HG03135 (cell line): ENCODE measurements at regions not wholly inside any gene's neighbourhood (a gene's known extent, or its start where the extent isn't known, plus 50 kb on each side); places are given as distances from the start of the nearest gene placed in this dataset.

Experiments
- ATAC-seq: cut with Tn5 transposase; IDR thresholded peaks from one replicate; pipeline ENCODE4 v1.9.1; 2021; ENCODE audit warnings: mild to moderate bottlenecking, moderate library complexity; ENCODE audit not compliant: unreplicated experiment

DNA sequence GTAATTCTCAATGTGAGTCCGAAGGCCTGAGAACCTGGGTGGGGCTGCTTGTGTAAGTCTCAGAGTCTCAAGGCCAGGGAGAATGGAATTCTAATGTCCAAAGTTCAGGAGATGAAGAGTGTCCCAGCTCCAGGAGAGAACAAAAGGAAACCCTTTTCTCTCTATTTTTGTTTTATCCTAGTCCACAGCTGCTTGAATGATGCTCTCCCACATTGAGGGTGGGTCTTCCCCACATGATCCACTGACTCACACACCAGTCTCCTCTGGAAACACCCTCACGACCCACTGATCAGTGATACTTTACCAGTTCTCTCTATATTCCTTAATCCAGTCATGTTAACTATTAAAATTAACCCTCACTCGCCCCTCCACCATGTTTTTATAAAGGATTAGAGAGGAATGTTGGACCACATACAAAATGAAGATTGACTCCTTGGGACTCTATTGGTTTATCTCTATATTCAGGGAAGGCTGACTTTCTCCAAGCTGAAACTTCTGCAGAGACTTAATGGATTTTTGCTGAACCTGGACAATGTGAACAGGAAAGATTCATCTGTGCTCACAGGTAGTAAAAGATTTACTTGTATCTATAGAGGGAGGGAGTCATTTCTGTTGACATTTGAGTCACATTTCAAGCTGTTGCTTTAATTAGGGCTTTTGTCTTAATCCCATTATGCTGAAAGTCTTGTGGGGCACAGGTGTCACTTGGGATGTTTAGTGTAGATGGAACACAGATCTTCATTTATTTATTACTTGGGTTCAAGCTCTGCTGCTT, 1061.0 kb upstream of the TMEM132C start:
- no peak for ATAC-seq

DNA sequence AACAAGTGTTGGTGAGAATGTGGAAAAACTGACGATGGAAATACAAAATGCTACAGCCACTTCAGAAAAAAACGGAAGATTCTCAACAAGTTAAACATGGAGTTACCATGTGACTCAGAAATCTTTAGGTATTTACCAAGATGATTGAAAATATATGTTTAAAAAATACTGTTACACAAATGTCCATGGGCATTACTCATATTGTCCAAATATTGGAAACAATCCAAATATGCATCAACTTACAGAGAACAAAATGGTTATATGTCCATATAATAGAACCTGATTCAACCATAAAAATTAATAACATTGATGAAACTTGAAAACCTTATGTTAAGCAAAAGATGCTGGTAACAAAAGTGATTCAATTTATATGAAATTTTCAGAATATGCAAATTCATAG, 1057.7 kb upstream of the TMEM132C start:
- no peak for ATAC-seq

DNA sequence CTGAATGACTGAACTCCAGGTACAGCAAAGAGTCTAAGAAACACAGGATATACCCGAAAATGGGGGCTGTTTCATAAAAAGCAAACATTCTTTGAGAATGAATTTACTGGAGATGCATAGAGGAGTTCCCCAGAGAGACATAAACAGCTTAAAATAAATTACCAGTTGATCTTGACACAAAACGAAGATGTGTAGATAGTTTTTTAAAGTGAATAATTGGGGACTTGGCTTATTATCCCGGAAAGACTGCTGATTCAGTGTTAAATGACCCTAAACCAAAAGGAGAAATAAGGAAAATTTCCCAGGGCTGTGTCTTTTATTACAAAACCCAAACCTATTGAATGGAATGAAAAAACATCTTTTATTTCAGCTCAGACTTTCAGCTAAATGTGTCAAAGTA, 1052.8 kb upstream of the TMEM132C start:
- no peak for ATAC-seq

DNA sequence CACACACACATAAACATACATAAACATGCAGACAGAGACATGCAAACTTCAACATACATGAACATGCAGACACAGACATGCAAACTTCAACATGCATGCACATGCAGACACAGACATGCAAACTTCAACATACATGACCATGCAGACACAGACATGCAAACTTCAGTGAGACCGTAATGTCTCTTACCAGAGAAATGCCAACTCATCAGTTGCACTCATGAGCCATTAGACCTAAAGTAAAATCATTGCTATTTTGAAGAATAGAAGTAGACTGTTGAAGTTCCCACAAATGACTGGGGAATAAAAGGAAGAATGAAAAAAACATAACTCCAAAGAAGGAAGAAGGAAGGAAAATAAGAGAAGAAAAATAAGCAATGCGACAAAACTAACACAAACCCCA, 1044.0 kb upstream of the TMEM132C start:
- ATAC-seq: no peak

DNA sequence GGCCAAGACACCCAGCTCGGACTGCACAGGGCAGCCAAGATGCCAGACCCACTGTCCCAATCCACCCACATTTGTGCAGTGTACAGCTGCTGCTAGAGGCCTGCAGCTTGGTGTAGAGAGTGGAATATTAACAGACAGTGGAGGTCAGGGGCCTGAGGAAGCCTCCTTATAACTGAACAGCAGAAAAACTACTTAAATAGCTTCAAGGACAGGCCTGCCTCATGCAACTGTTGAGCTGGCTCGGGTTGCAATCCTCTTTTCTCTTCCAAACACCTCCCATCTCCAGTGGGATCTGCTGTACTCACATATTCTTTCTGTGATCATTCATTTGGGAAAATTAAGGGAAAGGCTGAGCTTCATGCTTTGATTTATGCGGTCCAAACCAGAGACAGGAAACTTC, 1043.2 kb upstream of the TMEM132C start:
- no peak for ATAC-seq

DNA sequence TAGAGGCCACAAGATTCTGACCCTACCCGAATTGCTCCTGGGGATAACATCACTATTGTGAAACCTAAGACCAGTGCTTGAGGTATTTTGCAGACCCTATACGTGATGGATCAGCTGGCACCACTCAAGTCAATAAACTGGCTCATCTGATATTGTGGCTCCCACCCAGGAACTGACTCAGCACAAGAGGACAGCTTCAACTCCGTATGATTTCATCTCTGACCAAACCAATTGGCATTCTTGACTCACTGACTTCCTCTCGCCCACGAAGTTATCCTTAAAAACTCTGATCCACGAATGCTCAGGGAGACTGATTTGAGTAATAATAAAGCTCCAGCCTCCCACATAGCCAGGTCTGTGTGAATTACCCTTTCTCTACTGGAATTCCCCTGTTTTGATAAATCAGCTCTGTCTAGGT, 1036.1 kb upstream of the TMEM132C start:
- ATAC-seq: no peak

DNA sequence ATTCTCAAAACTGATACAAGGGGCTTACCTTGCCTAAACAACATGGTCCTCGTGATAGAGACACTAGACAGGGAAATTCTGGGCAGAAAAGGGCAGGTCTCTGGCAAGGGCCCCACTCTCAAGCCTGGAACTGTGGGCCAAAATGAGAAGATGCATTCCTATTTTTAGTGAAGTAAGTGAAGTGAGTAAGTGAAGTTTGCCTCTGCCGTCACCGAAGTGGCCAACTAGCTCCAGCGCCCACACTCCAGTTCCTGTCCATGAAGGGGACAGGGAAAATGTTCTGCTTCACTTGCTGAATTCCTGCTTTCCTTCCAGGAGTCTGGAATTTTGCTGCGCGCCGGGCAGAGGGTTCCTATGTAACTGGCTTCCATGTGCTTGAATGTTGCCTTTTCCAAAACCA, 1035.6 kb upstream of the TMEM132C start:
- no peak for ATAC-seq

DNA sequence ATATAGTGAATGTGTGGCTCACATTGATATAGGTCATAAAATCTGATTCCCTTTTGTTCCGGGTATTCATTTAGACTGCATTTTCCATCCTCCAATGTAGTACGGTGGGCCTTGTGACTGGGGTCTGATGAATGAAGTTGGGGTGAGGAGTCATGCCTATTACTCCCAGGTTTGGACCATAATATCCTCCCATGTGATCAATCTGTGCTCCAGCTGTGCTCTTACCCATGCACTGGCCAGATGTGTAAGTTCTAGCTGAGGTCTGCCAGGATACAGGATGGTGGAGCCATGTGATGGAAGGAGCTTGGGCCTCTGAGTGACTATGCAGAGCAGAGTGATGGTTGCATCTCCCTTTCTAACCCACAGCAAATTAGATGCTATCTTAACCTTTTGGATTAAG, 1034.0 kb upstream of the TMEM132C start:
- no peak for ATAC-seq

DNA sequence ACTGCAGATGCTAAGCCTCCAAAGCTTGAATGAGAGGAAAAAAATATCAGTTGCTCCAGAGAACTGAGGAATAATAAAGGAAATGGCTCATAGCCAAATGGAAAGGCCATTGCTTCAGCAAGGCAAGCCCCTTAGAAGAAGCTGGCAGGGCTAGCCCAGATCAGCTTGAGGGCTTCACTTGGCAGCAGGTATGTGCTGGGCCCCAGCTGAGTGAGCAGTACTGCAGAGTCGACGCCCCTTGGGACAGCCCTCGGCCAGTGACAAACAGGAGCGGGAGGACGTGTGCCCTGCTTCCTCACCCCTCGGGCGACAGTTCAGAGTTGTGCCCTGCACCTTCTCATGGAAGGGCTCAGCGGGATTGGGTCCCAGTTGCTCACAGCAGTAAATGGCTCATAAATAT, 1031.2 kb upstream of the TMEM132C start:
- no peak for ATAC-seq

DNA sequence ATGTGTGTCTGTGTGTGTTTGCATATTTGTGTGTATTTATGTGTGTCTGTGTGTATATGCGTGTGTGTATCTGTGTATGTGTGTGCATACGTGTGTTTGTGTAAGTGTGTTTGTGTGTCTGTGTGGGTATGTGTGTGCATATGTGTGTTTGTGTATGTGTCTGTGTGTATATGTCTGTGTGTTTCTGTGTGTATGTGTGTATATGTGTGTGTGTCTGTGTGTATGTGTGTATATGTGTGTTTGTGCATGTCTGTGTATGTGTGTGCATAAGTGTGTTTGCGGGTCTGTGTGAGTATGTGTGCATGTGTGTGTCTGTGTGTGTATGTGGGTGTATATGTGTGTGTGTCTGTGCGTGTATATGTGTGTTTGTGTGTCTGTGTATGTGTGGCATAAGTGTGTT, 1030.5 kb upstream of the TMEM132C start:
- ATAC-seq: no peak

DNA sequence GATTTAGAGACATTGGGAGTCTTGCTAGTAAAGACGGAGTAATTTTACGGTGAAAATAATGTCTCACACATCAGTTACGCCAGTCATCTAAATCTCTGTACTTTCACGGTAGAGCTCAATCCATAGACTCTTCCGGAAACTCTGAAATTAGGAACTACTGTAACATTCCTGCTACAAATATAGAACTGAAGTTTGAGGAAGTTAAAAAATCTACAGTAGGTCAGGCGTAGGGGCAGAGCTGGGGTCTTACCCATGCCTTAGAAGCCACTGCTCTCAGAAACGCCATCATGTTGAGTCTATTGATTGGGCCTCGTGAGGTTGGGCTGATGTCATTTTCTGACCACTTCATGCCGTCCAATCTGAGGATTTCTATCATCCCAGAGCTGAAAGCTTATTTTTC, 1029.8 kb upstream of the TMEM132C start:
- ATAC-seq: no peak

DNA sequence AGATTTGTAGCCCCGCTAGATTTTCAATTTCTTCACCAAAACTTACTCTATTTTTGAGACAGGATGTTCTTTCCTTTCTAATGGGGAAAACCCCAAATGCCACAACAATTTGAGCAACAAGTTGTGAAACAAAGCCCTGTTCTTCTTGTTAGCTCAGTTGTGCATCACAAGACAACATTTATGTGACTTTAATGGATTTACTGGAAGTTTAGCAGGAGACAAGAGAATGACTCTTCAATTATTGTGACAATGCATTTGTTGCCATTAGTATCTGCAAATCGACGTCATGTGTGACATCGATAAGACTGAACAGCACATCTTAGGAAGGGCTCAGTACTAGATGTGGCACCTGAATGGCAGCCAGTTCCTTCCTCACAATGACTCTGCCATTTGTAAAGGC, 1028.9 kb upstream of the TMEM132C start:
- ATAC-seq: no peak

DNA sequence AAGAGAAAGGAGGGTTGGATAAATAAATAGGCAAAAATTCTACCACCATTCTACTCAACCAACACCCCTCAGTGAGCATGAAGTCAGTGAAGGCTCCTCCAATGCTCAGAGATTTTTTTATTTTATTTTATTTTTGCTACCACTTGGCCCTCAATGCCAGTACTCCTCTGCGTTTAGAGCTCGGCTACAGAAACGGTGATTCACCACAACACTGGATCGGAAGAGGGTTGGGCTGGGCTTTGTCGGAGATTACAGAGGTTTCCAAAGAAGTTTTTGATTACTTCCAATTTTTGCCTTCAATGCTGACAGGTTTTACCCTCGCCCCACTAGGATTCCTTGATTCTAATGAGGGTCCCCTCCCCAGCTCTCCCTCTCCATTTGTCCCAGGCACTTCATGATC, 1027.2 kb upstream of the TMEM132C start:
- no peak for ATAC-seq

DNA sequence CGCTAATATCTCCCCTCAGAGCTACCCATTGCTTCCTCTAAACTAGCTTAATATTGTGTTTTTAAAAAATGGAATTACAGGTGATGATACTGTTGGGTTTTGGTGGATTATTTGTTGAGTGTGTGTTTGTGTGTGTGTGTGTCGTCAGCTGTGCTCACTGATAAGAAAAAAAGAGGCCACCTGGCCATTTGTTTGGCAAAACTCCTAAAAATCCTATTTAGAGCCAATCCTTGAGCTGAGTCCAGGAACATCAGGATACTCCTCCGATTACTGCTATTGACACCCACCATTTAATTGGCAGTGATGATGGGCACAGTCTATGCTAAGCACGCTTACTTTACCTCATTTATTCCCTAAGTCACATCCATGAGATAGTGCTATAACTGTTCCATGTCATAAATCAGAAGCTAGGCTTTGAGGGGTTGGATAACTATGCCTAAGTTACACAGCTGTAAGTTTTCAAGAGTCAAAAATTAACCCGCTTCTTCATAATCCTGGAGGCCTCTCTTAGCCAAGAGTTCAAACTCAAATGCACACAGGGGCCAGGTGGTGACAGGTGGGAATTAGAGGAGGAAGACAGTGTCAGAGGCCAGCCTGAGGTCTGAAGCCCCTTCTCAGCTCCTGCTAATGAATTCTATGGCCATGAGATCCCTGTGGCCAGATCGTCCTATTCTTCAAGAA, 1026.6 kb upstream of the TMEM132C start:
- ATAC-seq: no peak

DNA sequence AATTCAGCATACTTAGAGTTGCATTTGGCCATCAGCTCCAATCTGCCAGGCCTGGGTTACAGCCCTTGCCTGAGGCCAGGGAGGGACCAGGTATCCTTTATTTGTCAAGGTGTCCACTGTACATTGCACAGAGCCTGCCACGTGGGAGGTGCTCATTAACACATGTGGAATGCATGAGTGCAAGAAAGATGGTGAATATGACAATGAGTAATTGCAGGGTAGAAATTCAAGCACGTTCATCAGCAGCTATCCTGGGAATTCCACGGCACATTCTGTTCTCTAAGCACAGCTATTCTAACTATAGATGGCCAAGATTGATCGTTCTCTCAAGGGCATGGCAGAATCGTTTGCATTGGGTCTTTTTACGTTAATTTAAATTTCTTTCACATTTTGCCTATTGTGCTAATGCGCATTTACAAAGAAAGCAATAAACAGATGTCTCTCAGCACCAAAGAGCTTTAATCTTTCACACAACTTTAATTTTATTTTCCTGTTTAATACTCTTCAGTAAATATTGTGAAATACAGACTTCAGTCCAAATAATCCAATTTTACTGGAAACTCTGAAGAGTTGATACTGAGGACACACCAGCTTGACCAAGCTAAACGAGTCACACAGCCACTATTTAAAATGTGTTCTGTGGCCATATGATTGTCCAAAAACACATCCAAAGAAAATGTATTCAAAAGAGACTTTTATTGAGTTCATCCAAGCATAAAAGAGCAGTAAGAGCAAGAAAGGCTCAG, 1025.7 kb upstream of the TMEM132C start:
- no peak for ATAC-seq

DNA sequence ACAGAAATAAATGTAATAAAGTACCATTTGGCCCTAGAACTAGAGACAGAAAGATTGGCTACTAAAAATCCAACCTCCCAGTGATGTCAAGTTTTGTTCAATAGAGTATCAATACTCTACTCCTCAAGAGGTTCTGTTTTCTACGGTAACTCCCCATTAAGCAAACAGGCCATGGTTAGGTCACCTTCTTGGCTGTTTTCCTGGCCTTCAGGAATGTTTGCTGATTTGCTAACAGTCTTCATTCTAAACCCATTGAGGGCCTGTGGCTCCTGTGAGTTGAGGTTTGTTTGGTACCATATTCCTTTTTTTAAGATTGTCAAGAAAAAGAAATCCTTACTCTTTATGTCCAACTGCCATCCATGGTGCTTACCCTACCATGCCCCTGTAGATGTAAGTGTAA, 1022.0 kb upstream of the TMEM132C start:
- no peak for ATAC-seq

DNA sequence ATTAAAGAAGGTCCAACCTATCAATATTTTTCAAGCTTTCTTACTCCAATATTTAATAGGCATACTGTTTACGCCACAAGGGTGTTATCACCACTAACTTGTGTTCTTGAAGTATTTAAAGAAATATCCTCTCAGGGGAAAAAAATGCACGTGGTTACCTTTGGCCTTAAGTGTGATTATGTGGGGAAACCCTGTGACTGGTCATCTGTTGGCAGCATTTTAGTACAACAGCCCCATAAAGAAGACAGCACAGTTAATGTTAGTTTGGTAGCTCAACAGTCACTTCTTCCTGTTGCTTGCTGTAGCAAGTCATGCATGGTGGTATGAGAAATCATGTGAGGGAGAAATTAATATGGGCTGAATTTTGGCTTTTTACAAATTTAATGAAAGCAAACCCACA, 1021.5 kb upstream of the TMEM132C start:
- no peak for ATAC-seq

DNA sequence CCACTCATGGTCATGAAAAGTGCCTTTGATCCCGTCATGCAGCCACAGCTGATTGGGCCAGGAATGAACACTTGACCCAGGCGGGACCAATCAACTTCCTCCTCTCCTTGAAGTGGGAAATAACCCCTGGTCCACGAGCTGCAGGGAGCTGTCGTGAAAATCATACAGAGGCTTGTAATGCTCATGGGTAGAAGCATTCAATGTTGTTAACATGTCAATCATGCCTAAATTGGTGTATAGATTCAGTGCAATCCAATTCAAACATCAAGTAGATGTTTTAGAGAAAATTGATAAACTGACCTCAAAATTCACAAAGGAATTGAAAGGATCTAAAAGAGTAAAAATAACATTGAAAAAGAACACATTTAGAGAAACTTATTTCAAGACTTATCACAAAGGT, 1019.0 kb upstream of the TMEM132C start:
- ATAC-seq: no peak

DNA sequence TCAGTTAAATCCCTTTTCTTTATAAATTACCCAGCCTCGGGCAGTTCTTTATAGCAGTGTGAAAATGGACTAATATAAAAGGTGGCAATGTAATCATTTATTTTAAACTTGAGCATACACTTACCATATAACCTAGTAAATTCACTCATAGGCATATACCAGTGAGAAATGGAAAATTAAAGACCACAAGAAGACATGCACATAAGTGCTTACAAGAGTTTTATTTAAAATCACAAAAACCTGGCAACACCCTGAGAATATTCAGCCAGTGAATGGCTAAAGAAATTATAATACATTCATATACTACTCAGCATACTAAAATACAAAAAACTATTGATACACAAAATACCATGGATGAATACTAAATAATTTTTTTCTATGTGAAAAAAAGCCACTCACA, 1017.5 kb upstream of the TMEM132C start:
- ATAC-seq: no peak

DNA sequence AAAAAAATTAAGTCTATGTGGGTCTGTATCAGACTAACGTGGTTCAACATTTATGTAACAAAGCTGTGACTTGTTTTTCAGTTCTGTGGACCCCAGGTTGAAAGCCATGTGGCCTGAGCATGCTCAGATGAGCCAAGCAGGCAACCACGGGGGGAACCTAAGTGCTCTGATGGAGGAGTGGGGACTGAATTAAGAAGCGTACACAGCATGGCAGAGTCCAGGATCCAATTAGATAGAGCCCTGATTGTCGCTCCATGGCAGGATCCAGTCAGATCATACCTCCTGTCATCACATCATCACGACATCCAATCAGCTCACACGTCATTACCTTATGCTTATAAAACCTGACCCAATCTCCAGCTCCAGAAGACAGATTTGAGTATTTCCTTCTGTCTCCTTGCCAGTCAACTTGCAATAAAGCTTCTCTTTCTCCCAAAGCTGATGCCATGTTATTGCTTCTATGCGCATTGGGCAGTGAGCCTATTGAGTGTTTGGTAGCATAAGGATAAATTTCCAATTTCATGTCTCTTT, 1013.1 kb upstream of the TMEM132C start:
- ATAC-seq: no peak

DNA sequence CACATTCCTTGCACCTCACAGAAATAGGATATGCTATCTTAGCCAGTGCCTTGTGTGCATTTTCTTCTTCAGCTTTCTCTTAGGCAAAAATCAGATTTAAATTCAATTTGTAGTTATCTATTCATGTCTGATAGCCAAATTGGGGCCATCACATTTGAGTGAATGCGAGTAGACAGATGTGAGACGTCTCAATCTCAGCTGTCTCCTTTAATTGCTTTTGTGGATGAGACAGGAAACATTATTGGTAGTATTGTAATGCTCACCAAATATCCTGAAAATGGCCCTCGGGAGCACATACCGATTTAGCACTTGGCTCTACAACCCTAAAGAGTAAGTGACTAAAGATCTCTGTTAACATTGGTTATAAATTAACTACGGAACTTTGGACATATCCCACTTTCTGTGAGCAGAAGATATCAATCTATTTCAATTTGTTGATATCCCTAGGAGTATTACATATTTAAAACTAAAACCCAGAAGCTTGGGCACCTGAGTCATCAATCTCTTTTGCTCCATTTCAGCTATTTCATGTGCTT, 1012.5 kb upstream of the TMEM132C start:
- ATAC-seq: no peak
